ENCODE measurements at regions not wholly inside any gene's neighbourhood (a gene's known extent, or its start where the extent isn't known, plus 50 kb on each side); places are given as distances from the start of the nearest gene placed in this dataset.

- no peak for TF ChIP-seq CTCF (IDR thresholded peaks at IDR 0.05 in 2 of 3, conservative IDR thresholded peaks at IDR 0.05 in 1 of 3; ENCODE audit: borderline replicate concordance in 1 of 3, insufficient read depth in 1 of 3, low read depth in 2 of 3, low read length in 2 of 3)
- no peak for TF ChIP-seq POLR2AphosphoS5 (IDR thresholded peaks at IDR 0.05; ENCODE audit: low read depth, low read length)
- no peak for TF ChIP-seq REST (IDR thresholded peaks at IDR 0.05; ENCODE audit: low read depth)
- TF ChIP-seq EZH2 (IDR thresholded peaks at IDR 0.05) = no peak
- TF ChIP-seq JUND (IDR thresholded peaks at IDR 0.05) = no peak
- no peak for TF ChIP-seq CEBPB (IDR thresholded peaks at IDR 0.05; ENCODE audit: low read depth)
- TF ChIP-seq EZH2phosphoT487 (IDR thresholded peaks at IDR 0.05; ENCODE audit: borderline replicate concordance) = no peak
- TF ChIP-seq POLR2A (IDR thresholded peaks at IDR 0.05; ENCODE audit: borderline replicate concordance, extremely low read depth, insufficient read depth, insufficient read length) = no peak
- TF ChIP-seq SRF (IDR thresholded peaks at IDR 0.05; ENCODE audit: low read depth) = no peak
- TF ChIP-seq EGR1 (IDR thresholded peaks at IDR 0.05; ENCODE audit: low read depth) = no peak
- no peak for TF ChIP-seq TCF7L2 (IDR thresholded peaks at IDR 0.05; ENCODE audit: borderline replicate concordance, extremely low read depth, insufficient read depth, insufficient read length)
- TF ChIP-seq RAD21 (IDR thresholded peaks at IDR 0.05; ENCODE audit: low read depth) = no peak
These were observed 181.8 kb downstream of the HS3ST3B1 start for GRCh38 chr17:14482715-14483114.
